PC-9 (cell line): ENCODE measurements at regions not wholly inside any gene's neighbourhood (a gene's known extent, or its start where the extent isn't known, plus 50 kb on each side); places are given as distances from the start of the nearest gene placed in this dataset.

Source experiments
- EZH2 ChIP-seq: fragments of 200-600 bp; sonication (generic); IDR thresholded peaks from 2 replicates; pipeline ENCODE4 v1.8.0; 2017; ENCODE audit warnings: antibody characterized with exemption, low read depth
- TF ChIP-seq, protein P1 (sequence below): fragments of 200-600 bp; sonication (generic); conservative IDR thresholded peaks from 2 replicates; pipeline ENCODE4 v1.6.1; 2017; ENCODE audit warnings: mixed run types, antibody characterized with exemption, mild to moderate bottlenecking, moderate library complexity

DNA sequence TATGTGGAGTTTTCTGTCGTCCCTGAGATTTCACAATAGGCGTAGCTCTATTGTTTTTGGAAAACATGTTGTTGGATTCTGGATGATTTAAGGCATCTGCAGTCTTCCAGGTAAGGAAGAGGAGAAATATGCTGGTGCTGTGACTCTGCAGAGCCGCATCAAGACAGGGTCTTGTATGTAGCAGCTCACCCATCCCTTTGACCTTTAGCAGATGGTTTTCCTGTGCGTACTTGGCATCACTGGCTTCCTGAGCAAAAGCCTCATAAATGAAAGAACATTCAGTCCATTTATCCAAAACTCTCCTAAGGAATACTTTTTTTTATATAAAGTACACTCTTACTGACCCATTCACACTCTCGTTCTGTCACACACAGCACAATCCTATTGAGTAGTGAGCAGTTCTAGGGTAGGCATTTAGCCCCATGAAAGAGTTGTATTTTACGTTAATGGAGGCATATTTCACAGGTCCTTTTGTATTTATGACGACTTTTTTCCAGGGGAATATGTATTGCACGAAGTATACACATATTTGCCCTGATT, 443.9 kb downstream of the STK39 start:
- TF ChIP-seq, protein P1, sequence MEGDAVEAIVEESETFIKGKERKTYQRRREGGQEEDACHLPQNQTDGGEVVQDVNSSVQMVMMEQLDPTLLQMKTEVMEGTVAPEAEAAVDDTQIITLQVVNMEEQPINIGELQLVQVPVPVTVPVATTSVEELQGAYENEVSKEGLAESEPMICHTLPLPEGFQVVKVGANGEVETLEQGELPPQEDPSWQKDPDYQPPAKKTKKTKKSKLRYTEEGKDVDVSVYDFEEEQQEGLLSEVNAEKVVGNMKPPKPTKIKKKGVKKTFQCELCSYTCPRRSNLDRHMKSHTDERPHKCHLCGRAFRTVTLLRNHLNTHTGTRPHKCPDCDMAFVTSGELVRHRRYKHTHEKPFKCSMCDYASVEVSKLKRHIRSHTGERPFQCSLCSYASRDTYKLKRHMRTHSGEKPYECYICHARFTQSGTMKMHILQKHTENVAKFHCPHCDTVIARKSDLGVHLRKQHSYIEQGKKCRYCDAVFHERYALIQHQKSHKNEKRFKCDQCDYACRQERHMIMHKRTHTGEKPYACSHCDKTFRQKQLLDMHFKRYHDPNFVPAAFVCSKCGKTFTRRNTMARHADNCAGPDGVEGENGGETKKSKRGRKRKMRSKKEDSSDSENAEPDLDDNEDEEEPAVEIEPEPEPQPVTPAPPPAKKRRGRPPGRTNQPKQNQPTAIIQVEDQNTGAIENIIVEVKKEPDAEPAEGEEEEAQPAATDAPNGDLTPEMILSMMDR, result no peak
- no peak for TF ChIP-seq EZH2
